ENCODE measurements at regions not wholly inside any gene's neighbourhood (a gene's known extent, or its start where the extent isn't known, plus 50 kb on each side); places are given as distances from the start of the nearest gene placed in this dataset.
"Not testable (repeated sequence)": the region's sequence is repeated elsewhere in the genome, so short reads cannot be mapped to it uniquely, and the experiment has no call there.

- DNase-seq, result no peak
These were observed 142.9 kb upstream of the ITGB1 start for GRCh38 chr10:33100781-33101391.

DNA sequence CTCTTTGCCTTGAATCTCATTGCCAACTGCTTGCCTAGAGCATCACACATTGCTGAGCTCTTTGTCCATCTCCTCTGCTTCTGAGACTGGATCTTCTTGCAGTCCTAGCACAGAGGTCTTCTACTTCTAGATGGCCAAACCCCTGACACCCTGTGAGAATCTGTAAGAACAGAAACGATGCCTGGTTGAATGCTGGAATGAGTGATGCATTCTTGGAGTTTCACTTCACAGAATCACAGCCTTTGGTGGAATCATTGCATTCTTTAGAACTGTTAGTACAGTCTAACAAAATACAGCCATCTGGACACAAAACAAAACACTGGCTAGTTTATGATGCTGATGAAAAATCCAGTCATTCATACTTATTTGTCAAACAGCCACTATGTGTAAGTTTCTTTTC, 141.7 kb upstream of the ITGB1 start:
- DNase-seq, result peak; percentile 85

- peak; percentile 75 for DNase-seq
These were observed 141.1 kb upstream of the ITGB1 start for GRCh38 chr10:33098951-33099663.

GRCh38 chr10:33095867-33096815, 138.1 kb upstream of the ITGB1 start:
- peak; percentile 57 for DNase-seq

DNA sequence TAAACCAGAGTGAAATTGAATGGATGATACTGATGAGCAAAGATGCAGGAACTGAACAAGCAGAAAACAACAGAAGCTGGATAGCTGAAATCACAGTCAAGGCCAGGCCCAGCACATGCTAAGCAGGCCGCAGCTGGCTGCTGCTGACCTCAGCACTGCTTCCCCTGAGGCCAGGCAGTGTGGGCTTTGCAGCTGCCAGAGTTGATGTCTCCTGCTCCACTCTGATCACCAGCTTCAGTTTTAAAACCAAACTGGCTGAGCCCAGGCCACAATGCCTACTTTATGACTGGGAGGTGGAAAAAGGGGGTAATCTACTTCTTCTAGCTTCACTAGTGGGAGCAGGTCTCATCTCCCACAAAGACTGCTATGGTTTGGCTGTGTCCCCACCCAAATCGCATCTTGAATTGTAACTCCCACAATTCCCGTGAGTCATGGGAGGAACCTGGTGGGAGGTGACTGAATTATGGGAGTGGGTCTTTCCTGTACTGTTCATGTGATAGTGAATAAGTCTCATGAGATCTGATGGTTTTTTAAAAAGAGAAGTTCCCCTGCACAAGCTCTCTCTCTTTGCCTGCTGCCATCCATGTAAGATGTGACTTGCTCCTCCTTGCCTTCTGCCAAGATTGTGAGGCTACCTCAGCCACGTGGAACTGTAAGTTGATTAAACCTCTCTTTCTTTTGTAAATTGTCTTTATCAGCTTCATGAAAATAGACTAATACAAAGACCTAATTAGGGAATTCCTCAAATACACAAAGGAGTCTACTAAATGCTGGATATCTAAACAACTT, 136.4 kb upstream of the ITGB1 start:
- no peak for DNase-seq

GRCh38 chr10:33093362-33093761, 135.3 kb upstream of the ITGB1 start:
- DNase-seq, result no peak

DNA sequence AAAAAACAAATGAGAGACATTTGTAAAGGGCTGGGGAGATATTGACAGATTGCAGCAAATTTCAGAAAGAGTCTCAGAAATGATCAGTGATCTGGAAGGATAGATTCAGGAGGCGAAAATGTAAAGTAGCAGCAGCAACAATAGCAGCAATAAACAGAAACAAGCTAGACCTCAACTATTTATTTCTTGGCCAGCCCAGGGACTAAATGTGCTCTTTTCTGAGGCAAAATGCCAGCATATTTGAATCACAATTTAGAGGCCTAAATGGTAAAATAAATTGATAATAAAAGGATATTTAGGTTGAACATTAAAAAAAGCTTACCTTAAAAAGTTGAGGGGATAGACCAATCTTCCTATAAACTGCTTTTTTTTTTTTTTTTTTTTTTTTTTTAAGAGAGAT, 134.6 kb upstream of the ITGB1 start:
- no peak for DNase-seq

- no peak for DNase-seq
These were observed 133.2 kb upstream of the ITGB1 start for GRCh38 chr10:33091201-33091600.

- no peak for DNase-seq
These were observed 131.0 kb upstream of the ITGB1 start for GRCh38 chr10:33088990-33089389.

DNA sequence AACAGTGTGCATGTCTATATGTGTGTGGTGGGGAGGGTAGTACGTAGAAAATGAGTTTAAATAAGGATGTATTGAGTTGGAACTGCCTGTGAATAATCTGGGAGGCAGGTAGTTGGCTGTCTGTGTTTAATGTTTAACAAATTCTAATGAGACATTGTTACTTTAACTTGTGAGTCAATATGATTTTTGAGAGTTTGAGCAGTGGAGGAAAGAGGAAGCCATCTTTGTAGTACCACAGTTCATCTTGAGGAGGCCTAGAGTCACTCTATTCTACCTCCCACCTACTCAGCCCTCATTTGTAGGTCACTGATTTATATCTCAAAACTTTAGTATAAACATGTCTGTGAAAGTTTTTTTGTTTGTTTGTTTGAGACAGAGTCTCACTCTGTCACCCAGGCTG, 129.9 kb upstream of the ITGB1 start:
- no peak for DNase-seq

- DNase-seq, result no peak
These were observed 129.1 kb upstream of the ITGB1 start for GRCh38 chr10:33087152-33087551.

DNA sequence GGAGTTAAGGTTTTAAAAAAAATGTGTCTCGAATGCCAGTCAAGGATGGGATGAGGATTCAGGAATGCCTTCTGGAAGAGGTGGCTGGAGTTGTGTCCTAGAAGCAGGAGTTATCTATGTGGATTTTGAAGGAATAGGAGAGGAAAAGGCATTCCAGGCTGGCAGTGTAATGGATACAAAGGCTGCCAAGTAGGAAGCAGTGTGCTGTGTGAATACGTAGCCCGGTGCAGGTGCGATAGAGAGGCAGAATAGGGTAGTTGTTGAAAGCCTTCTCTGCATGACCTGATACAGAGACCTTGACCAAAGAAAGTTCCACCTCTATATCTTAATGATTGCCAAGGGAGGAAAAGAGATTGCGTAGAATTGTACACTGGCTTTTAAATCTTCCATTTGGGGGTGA, 128.1 kb upstream of the ITGB1 start:
- no peak for DNase-seq

GRCh38 chr10:33085313-33085833, 127.3 kb upstream of the ITGB1 start:
- no peak for DNase-seq

GRCh38 chr10:33084453-33084852, 126.4 kb upstream of the ITGB1 start:
- no peak for DNase-seq

DNA sequence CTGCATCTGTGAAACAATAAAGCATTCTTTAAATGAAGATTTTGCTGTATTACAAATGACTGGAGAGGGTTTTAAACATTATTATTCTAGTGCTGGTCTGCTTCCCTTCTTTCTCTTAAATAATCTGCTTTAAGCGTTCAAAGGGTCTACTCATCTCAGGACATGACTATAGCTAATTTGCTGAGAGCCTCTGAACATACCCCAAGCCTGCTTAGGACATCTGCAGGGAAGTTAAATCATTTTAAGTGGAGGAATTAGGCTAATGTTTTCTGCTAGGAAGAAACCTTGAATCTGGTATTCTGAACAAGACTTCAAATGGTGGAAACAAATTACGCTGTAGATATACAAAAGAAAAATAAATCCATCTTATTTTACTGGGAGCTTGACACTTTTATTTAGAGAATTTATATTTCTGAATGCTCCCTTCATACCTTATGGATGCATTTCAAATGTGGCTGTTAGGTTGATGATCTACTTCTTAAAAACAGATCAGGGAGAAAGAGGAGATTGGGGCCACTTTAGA, 124.4 kb upstream of the ITGB1 start:
- DNase-seq, result no peak

DNA sequence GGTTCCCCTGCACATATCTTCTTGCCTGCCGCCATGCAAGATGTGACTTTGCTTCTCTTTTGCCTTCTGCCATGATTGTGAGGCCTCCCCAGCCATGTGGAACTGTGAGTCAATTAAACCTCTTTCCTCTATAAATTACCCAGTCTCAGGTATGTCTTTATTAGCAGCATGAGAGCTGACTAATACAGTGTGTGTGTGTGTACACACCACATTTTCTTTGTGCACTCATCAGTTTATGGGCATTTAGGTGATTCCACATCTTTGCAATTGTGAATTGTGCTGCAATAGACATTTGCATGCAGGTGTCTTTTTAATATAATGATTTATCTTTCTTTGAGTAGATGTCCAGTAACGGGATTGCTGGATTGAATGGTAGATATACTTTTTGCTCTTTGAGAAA, 122.4 kb upstream of the ITGB1 start:
- DNase-seq, result not testable (repeated sequence)

- no peak for DNase-seq
These were observed 116.4 kb upstream of the ITGB1 start for GRCh38 chr10:33074443-33074842.

GRCh38 chr10:33073641-33074415, 115.8 kb upstream of the ITGB1 start:
- no peak for DNase-seq

GRCh38 chr10:33071857-33072256, 113.8 kb upstream of the ITGB1 start:
- no peak for DNase-seq

DNA sequence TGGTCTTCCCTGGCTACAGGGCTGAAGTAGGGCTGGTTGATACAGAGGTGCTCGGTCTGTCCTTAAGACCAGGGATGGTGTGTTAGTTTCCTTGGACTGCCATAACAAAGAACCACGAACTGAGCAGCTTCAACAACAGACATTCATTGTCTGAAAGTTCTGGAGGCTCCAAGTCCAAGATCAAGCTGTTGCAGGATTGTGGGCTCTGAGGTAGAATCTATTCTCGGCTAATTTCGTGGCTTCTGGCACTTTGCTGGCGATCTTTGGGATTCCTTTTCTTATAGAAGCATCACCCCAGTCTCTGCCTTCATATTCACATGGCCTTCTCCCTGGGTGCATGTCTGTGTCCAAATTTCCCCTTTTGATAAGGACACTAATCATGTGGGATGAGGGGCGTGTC, 112.1 kb upstream of the ITGB1 start:
- DNase-seq, result no peak

- DNase-seq, result no peak
These were observed 109.9 kb upstream of the ITGB1 start for GRCh38 chr10:33067917-33068316.

DNA sequence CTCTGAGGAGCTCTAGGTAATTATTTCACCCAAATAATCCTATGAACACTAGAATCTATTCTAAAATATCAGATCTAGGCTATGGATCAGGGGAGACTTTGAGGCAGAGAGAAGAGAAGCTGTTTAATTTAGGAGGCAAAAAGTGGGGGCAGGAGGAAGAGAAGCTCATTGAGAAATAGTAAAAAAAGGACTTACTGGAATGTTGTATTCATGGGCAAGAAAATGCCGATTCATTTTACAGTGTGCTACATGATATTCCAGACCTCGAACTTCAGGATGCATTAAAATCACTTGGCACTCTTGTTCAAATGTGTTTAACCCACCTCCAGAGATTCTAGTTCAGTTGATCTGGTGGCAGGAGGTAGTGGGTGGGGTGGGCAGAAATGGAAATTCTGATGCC, 109.5 kb upstream of the ITGB1 start:
- peak; percentile 31 for DNase-seq
